HCT116 (cell line): ENCODE measurements at regions not wholly inside any gene's neighbourhood (a gene's known extent, or its start where the extent isn't known, plus 50 kb on each side); places are given as distances from the start of the nearest gene placed in this dataset.

Experiments used
- ATAC-seq: fragments of 200-7000 bp; cut with Tn5 transposase; 2 replicates; pipeline ENCODE4 v1.9.1; 2020; ENCODE audit warnings: mild to moderate bottlenecking, moderate library complexity
- BruUV-seq: library from RNA; stranded (reverse); fragments of 400-500 nt; replicated peaks from 2 replicates; lab custom pipeline; 2021; lab: Mats Ljungman, UMichigan
- CTCF ChIA-PET: fragments of 300-600 bp; sonication (Branson Sonifier 250); formaldehyde crosslinking; loops from one replicate; lab custom pipeline; 2021; ENCODE audit warnings: antibody characterized with exemption; lab: Charles Lee
- POLR2A ChIA-PET: fragments of 300-600, 350-600 bp; sonication (Branson Sonifier 250); formaldehyde crosslinking; loops from one replicate; lab custom pipeline; 2021; ENCODE audit warnings: antibody characterized with exemption; lab: Charles Lee
- RAD21 ChIA-PET, 2 experiments: fragments of 300-600 bp; sonication (Branson Sonifier 250); formaldehyde crosslinking; loops; one replicate each; lab custom pipeline; 2023; ENCODE audit warnings: low total read pairs in 2 of 2; ENCODE audit not compliant: uncharacterized antibody in 2 of 2, unreplicated experiment in 2 of 2, low non-redundant PET in 1 of 2; lab: Charles Lee
- DNase-seq: peaks from one replicate; pipeline ENCODE4 v3.0.0-alpha.2; 2010; ENCODE audit warnings: low read depth, low spot score
- H2AFZ ChIP-seq: fragments of 200-600 bp; shearing (Covaris generic), sonication (generic); 2 replicates; pipeline ENCODE4 v1.6.1; 2017; ENCODE audit warnings: low read depth, mixed run types, mixed read lengths, antibody characterized with exemption, low read length; ENCODE audit not compliant: poor library complexity, severe bottlenecking
- H3K27ac ChIP-seq: 2 replicates; pipeline ENCODE4 v1.5.1; 2012; ENCODE audit warnings: low read depth, low read length
- H3K27me3 ChIP-seq: fragments of 200-600 bp; sonication (generic); 2 replicates; pipeline ENCODE4 v1.6.1; 2016; ENCODE audit warnings: mixed run types, low read length, mixed read lengths; ENCODE audit not compliant: insufficient read depth
- H3K36me3 ChIP-seq, 2 experiments: fragments of 200-500 bp in 1 of 2; fragments of 200-600 bp in 1 of 2; sonication (Bioruptor generic) in 1 of 2; sonication (generic) in 1 of 2; 2 replicates each; pipeline versions ENCODE4 v1.5.1 to v1.6.1; 2014 to 2016; ENCODE audit warnings: low read length in 2 of 2, inconsistent platforms in 1 of 2, mixed read lengths in 1 of 2, mixed run types in 1 of 2; ENCODE audit not compliant: insufficient read depth in 2 of 2, control insufficient read depth in 1 of 2
- H3K4me1 ChIP-seq, 2 experiments: fragments of 200-600 bp in 1 of 2; sonication (generic) in 1 of 2; 2 replicates each; pipeline versions ENCODE4 v1.5.1 to v1.6.1; 2012 to 2017; ENCODE audit warnings: low read length in 2 of 2, inconsistent platforms in 1 of 2, mild to moderate bottlenecking in 1 of 2, mixed read lengths in 1 of 2, mixed run types in 1 of 2, moderate library complexity in 1 of 2; ENCODE audit not compliant: insufficient read depth in 2 of 2, control insufficient read depth in 1 of 2
- H3K4me2 ChIP-seq: fragments of 200-600 bp; sonication (generic); 2 replicates; pipeline ENCODE4 v1.6.1; 2017; ENCODE audit warnings: mixed run types, low read length, mixed read lengths
- H3K4me3 ChIP-seq, 2 experiments: fragments of 200-600 bp in 1 of 2; sonication (generic) in 1 of 2; replicated peaks in 1 of 2; 2 replicates each; pipeline ENCODE4 v1.5.1; 2011 to 2016; ENCODE audit warnings: low read length in 2 of 2, control low read depth in 1 of 2, low read depth in 1 of 2, mild to moderate bottlenecking in 1 of 2, mixed read lengths in 1 of 2, mixed run types in 1 of 2
- H3K79me2 ChIP-seq: fragments of 200-600 bp; sonication (generic); 2 replicates; pipeline ENCODE4 v1.6.1; 2017; ENCODE audit warnings: mild to moderate bottlenecking, mixed run types, low read length, moderate library complexity, mixed read lengths; ENCODE audit not compliant: insufficient read depth
- H3K9ac ChIP-seq: fragments of 200-600 bp; sonication (generic); 2 replicates; pipeline ENCODE4 v1.6.1; 2016; ENCODE audit warnings: low read length, mixed read lengths
- H3K9me2 ChIP-seq: fragments of 200-600 bp; sonication (generic), shearing (Covaris generic); 2 replicates; pipeline ENCODE4 v1.6.1; 2017; ENCODE audit warnings: mixed run types, mild to moderate bottlenecking, moderate library complexity; ENCODE audit not compliant: insufficient read depth
- H3K9me3 ChIP-seq, 2 experiments: fragments of 200-500 bp in 1 of 2; fragments of 200-600 bp in 1 of 2; sonication (Bioruptor generic) in 1 of 2; sonication (generic) in 1 of 2; 2 replicates each; pipeline ENCODE4 v1.6.1; 2014 to 2017; ENCODE audit warnings: low read length in 2 of 2, mixed read lengths in 2 of 2, inconsistent platforms in 1 of 2, low read depth in 1 of 2, mild to moderate bottlenecking in 1 of 2, mixed run types in 1 of 2, moderate library complexity in 1 of 2; ENCODE audit not compliant: control insufficient read depth in 1 of 2, insufficient read depth in 1 of 2
- H4K20me1 ChIP-seq: fragments of 200-600 bp; sonication (generic), shearing (Covaris generic); 2 replicates; pipeline ENCODE4 v1.6.1; 2017; ENCODE audit warnings: mixed run types, mild to moderate bottlenecking, moderate library complexity; ENCODE audit not compliant: insufficient read depth
- ATF3 ChIP-seq: IDR thresholded peaks from 2 replicates; pipeline ENCODE4 v1.6.1; 2012
- CBX3 ChIP-seq: IDR thresholded peaks from 2 replicates; pipeline ENCODE4 v1.6.1; 2012; ENCODE audit warnings: low read depth
- CEBPB ChIP-seq: IDR thresholded peaks from 2 replicates; pipeline ENCODE4 v1.6.1; 2012; ENCODE audit warnings: low read depth
- CTCF ChIP-seq, 3 experiments: fragments of 200-600 bp in 1 of 3; sonication (generic) in 1 of 3; IDR thresholded peaks in 2 of 3; conservative IDR thresholded peaks in 1 of 3; 2 replicates each; pipeline ENCODE4 v1.5.1; 2012 to 2017; ENCODE audit warnings: low read depth in 2 of 3, low read length in 2 of 3, antibody characterized with exemption in 1 of 3, borderline replicate concordance in 1 of 3, control low read depth in 1 of 3, mild to moderate bottlenecking in 1 of 3, mixed read lengths in 1 of 3, mixed run types in 1 of 3, moderate library complexity in 1 of 3; ENCODE audit not compliant: insufficient read depth in 1 of 3
- EGR1 ChIP-seq: IDR thresholded peaks from 2 replicates; pipeline ENCODE4 v1.6.1; 2012; ENCODE audit warnings: low read depth
- ELF1 ChIP-seq: IDR thresholded peaks from 2 replicates; pipeline ENCODE4 v1.6.1; 2012; ENCODE audit warnings: low read depth, borderline replicate concordance
- EZH2 ChIP-seq: fragments of 200-600 bp; sonication (generic); IDR thresholded peaks from 2 replicates; pipeline ENCODE4 v1.6.1; 2017; ENCODE audit warnings: antibody characterized with exemption, mixed run types
- EZH2phosphoT487 ChIP-seq: fragments of 200-600 bp; IDR thresholded peaks from 2 replicates; pipeline ENCODE4 v1.6.1; 2018; ENCODE audit warnings: antibody characterized with exemption, borderline replicate concordance
- JUND ChIP-seq: IDR thresholded peaks from 2 replicates; pipeline ENCODE4 v1.6.1; 2012
- MAX ChIP-seq: IDR thresholded peaks from 2 replicates; pipeline ENCODE4 v1.6.1; 2012
- POLR2A ChIP-seq: IDR thresholded peaks from 2 replicates; pipeline ENCODE4 v1.7.0; 2011; ENCODE audit warnings: borderline replicate concordance; ENCODE audit not compliant: insufficient read depth, insufficient read length; ENCODE audit errors: extremely low read depth
- POLR2AphosphoS5 ChIP-seq: IDR thresholded peaks from 2 replicates; pipeline ENCODE4 v1.6.1; 2011; ENCODE audit warnings: mild to moderate bottlenecking, low read depth, low read length, moderate library complexity
- RAD21 ChIP-seq: IDR thresholded peaks from 2 replicates; pipeline ENCODE4 v1.6.1; 2012; ENCODE audit warnings: low read depth, mild to moderate bottlenecking
- REST ChIP-seq: IDR thresholded peaks from 2 replicates; pipeline ENCODE4 v1.6.1; 2012; ENCODE audit warnings: low read depth
- SIN3A ChIP-seq: IDR thresholded peaks from 2 replicates; pipeline ENCODE4 v1.6.1; 2012; ENCODE audit warnings: low read depth
- SP1 ChIP-seq: IDR thresholded peaks from 2 replicates; pipeline ENCODE4 v1.6.1; 2012; ENCODE audit warnings: low read depth
- SRF ChIP-seq: IDR thresholded peaks from 2 replicates; pipeline ENCODE4 v1.6.1; 2012; ENCODE audit warnings: low read depth
- TCF7L2 ChIP-seq: IDR thresholded peaks from 2 replicates; pipeline ENCODE4 v1.7.0; 2011; ENCODE audit warnings: borderline replicate concordance, inconsistent platforms; ENCODE audit not compliant: insufficient read depth, insufficient read length; ENCODE audit errors: extremely low read depth
- YY1 ChIP-seq: IDR thresholded peaks from 2 replicates; pipeline ENCODE4 v1.6.1; 2011; ENCODE audit warnings: low read length, low read depth, moderate library complexity, mild to moderate bottlenecking; ENCODE audit not compliant: insufficient replicate concordance; ENCODE audit errors: extremely low read depth
- ZFX ChIP-seq: fragments of 450-650 bp; IDR thresholded peaks from 2 replicates; pipeline ENCODE4 v1.6.1; 2017
- ZNF274 ChIP-seq: fragments of 200-500 bp; sonication (Bioruptor generic); IDR thresholded peaks from 2 replicates; pipeline ENCODE4 v1.6.1; 2014; ENCODE audit warnings: mild to moderate bottlenecking, low read depth, low read length, inconsistent platforms
- intact Hi-C: fragments of 100-400 bp; cut with micrococcal nuclease; formaldehyde crosslinking; loops from 2 replicates; pipeline ENCODE4 v1.10.0; 2022

GRCh38 chr3:124599779-124600693 is 130.2 kb upstream of the UMPS start:
- intact Hi-C loops = no loop called here
- POLR2A ChIA-PET = no interaction called here
- no peaks in the 10 kb centered on the region for H3K9me3 ChIP-seq
- no peak overlapping the region for H2AFZ ChIP-seq
- peak; percentile 86 for ATAC-seq
- H3K36me3 ChIP-seq = no peaks in the 10 kb centered on the region
- no peaks in the 10 kb centered on the region for H4K20me1 ChIP-seq
- H3K27me3 ChIP-seq = no peaks in the 10 kb centered on the region
- DNase-seq = peak; percentile 58
- no TSS peak for BruUV-seq
- peak overlapping the region; percentile 68 for H3K4me2 ChIP-seq
- H3K79me2 ChIP-seq = no peaks in the 10 kb centered on the region
- RAD21 ChIA-PET = no interaction called here
- peaks cover 19 to 24% of the 10 kb centered on the region in 2 experiments for H3K4me1 ChIP-seq
- CTCF ChIA-PET = no interaction called here
- H3K9me2 ChIP-seq = no peaks in the 10 kb centered on the region
- no peak overlapping the region for H3K27ac ChIP-seq
- H3K4me3 ChIP-seq = peak overlapping the region in 1 of 2 experiments; percentile 21; a peak in 2 of 4 replicates
- H3K9ac ChIP-seq = no peak overlapping the region
- TF ChIP-seq POLR2A = no peak
- TF ChIP-seq RAD21 = no peak
- peak; percentile 37; the same call in 1 of the 2 replicates for TF ChIP-seq POLR2AphosphoS5
- peak; percentile 49 for TF ChIP-seq YY1
- TF ChIP-seq CTCF (IDR thresholded peaks at IDR 0.05 in 2 of 3, conservative IDR thresholded peaks at IDR 0.05 in 1 of 3; ENCODE audit: borderline replicate concordance in 1 of 3, insufficient read depth in 1 of 3, low read depth in 2 of 3, low read length in 2 of 3) = no peak
- TF ChIP-seq EGR1 = no peak
- no peak for TF ChIP-seq ZFX
- no peak for TF ChIP-seq EZH2phosphoT487
- TF ChIP-seq ATF3 = peak; percentile 41; the same call in 1 of the 2 replicates
- TF ChIP-seq JUND = peak; percentile 64
- peak; percentile 58; the same call in 1 of the 2 replicates for TF ChIP-seq CBX3
- no peak for TF ChIP-seq SRF
- TF ChIP-seq ZNF274 = no peak
- no peak for TF ChIP-seq ELF1
- no peak; the same call in 1 of the 2 replicates for TF ChIP-seq CEBPB
- TF ChIP-seq REST = no peak
- TF ChIP-seq TCF7L2 = no peak
- TF ChIP-seq EZH2 = no peak
- TF ChIP-seq MAX = peak; percentile 31
- TF ChIP-seq SIN3A = 0 out of 2 replicates have a peak, but pooled peaks have one; percentile 35
- peak; percentile 41 for TF ChIP-seq SP1
